ENCODE measurements at regions not wholly inside any gene's neighbourhood (a gene's known extent, or its start where the extent isn't known, plus 50 kb on each side); places are given as distances from the start of the nearest gene placed in this dataset.
"Not testable (repeated sequence)": the region's sequence is repeated elsewhere in the genome, so short reads cannot be mapped to it uniquely, and the experiment has no call there.

DNA sequence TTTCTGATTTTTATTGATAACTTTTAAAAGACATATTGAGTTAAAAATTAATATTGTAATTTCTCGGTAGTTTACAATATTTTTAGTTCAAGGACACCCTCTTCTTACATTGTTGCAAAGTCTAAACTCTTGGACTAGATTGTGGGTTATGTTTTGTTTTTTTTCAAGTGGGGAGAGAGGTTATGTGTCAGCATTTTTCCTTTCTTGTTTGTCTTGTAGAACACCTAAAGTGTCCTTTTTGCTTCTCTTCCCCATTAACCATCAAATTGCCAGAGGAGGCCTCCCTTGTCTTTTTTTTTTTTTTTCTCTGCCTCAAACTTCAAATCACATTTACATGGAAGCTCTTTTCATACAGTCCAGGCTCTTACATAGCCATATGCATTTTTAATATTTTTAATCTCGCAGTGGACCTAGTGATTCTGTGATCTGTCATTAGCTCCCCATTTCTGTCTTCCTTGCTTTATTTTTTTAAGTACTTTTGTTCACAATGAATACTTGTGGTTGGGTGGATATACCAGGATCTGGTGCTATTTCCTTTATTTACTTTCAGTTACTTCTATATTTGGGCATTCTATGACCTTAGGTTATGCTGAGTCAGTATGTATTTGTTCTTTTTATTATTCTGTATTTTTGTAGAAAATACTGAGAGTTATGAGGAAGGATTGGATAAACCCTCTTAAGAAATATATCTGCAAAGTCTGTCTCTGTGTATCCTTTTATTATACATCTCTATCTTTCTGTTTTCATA is 2280.6 kb upstream of the ACO1 start:
- DNase-seq (ENCODE audit: low read depth in 2 of 3, low spot score in 2 of 3), result no peak

- not testable (repeated sequence) for DNase-seq (ENCODE audit: low read depth in 2 of 3, low spot score in 2 of 3)
Measured at GRCh38 chr9:30107134-30107533, 2277.3 kb upstream of the ACO1 start.

DNA sequence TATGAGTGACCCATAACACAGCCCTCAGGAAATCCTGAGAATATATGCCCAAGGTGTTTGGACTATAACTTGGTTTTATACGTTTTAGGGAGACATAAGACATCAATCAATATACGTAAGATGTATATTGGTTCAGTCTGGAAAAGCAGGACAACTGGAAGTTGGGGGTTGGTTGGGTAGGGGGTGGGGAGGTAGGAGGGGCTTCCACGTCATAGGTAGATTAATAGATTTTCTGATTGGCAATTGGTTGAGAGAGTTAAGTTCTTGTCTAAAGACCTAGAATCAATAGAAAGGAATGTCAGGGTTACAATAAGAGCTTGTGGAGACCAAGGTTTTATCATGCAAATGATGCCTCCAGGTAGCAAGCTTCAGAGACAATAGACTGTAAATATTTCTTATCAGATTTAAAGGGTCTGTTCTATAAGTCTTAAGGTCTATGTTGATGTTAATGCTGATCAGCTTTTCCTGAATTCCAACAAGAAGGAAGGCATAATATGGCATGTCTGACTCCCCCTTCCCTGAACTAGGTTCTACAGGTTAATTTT is 2267.7 kb upstream of the ACO1 start:
- no peak for DNase-seq (ENCODE audit: low read depth in 2 of 3, low spot score in 2 of 3)

GRCh38 chr9:30120666-30121065 is 2263.8 kb upstream of the ACO1 start:
- no peak for DNase-seq (ENCODE audit: low read depth in 2 of 3, low spot score in 2 of 3)

GRCh38 chr9:30121611-30122010 is 2262.8 kb upstream of the ACO1 start:
- no peak for DNase-seq (ENCODE audit: low read depth in 2 of 3, low spot score in 2 of 3)

- no peak for DNase-seq (ENCODE audit: low read depth in 2 of 3, low spot score in 2 of 3)
Measured at GRCh38 chr9:30125881-30126280, 2258.6 kb upstream of the ACO1 start.

DNA sequence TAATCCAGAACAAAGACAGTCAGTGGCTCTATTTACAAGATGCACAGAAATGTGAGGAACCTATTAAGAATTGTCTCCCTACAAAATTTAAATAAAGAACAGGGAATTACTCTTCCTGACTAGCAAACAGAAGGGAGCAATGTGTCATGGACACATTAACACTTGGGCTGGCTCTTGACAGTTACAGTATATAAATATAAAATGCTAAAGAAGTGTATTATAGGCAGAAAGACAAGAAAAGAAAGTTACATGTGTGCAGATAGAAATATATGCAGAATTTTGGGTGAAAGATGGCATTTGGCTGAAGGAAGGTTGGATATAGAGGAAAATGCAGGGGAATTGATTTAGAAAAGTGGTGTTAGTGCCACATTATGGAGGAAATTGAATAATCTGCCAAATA is 2257.1 kb upstream of the ACO1 start:
- DNase-seq (ENCODE audit: low read depth in 2 of 3, low spot score in 2 of 3), result no peak

DNA sequence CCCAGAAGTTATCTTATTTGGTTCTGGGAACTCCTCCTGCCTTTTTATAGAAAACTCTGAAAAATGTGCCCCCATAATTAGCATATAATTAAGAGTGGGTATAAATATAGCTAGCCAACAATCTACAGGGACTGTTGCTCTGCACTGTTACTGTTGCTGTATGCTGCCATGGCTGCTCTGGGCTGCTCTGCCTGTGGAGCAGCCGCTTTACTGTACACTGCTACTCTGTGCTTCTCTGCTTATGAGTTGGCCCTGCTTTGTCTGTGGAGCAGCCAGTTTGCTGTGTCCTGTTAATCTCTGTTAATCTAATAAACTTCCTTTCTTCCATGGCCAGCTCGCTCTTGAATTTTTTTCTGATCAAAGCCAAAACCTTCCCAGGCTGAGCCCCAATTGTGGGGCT is 2244.0 kb upstream of the ACO1 start:
- DNase-seq (ENCODE audit: low read depth in 2 of 3, low spot score in 2 of 3), result no peak

DNA sequence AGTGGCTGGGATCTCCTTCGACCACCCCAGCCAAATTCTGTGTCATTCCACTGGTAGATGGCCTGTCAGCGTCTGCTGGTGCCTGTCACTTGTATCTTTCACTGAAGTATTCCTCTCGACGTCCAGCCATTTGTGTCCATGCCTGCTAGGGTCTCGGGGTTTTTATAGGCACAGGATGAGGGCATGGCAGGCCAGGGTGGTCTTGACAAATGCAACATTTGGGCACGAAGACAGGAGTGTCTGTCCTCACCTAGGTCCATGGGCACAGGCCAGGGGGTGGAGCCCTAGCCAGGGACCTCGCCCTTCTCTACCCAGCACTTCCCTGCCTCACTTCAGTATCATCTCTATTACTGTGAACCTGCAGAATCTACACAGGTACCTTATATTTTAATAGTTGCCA is 2223.9 kb upstream of the ACO1 start:
- DNase-seq (ENCODE audit: low read depth in 2 of 3, low spot score in 2 of 3), result no peak

DNA sequence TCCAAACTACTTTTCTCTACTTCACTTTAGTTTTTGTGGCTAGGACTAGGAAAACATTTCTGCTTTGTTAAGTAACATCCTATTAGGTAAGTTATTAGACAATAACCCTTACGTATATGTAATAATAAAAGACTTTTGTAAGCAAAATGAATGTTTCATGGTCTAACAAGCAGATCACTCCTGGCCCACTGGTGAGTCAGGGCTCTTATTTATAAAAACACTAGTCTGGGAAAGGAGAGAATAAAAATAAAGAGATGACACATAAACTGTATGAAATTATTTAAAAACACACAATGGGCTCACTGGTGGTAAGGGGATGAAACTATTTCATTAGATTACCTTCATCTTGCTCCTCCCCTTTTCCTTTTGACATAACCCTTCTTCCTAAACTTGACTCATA is 2212.2 kb upstream of the ACO1 start:
- no peak for DNase-seq (ENCODE audit: low read depth in 2 of 3, low spot score in 2 of 3)

GRCh38 chr9:30178610-30179009 is 2205.8 kb upstream of the ACO1 start:
- no peak for DNase-seq (ENCODE audit: low read depth in 2 of 3, low spot score in 2 of 3)

DNA sequence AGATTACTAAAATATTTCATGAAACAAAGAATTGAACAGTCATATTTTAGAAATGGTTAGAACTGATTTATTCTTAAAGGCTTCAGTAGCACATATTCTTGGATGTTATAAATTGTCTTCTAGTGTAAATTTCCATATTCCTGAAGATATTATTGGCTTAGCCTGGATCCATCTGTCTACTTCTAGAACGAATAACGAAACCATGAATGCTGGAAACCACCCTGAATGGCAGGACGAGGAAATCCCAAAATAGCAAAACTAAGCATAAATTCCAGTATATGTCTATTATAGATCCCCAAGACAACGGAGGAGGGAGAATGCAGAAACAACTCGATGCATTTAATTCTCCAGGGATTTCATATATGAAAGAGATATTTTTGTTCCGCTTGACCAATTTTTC is 2191.0 kb upstream of the ACO1 start:
- no peak for DNase-seq (ENCODE audit: low read depth in 2 of 3, low spot score in 2 of 3)

GRCh38 chr9:30196941-30197340 is 2187.5 kb upstream of the ACO1 start:
- no peak for DNase-seq (ENCODE audit: low read depth in 2 of 3, low spot score in 2 of 3)

- no peak for DNase-seq (ENCODE audit: low read depth in 2 of 3, low spot score in 2 of 3)
Measured at GRCh38 chr9:30197453-30197852, 2187.0 kb upstream of the ACO1 start.

DNA sequence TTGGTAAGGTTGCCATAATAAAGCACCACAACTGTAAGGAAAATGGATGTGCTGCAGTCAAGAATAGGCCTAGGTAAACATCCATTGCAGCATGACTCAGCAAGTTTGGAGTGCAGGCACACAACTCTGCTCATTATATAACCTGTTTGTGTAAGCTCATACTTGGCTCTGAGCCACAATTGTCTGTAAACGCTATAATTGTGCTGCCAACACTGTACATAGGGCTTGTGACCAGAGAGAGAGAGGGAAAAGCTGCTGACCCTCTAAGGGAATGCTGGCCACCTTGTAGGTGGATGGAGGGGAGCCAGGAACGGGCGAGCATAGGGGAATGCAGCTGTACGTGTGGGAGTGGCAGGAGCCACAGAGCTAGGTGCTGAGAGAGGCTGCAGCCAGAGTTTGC is 2186.5 kb upstream of the ACO1 start:
- DNase-seq (ENCODE audit: low read depth in 2 of 3, low spot score in 2 of 3), result no peak

GRCh38 chr9:30198463-30199309 is 2185.8 kb upstream of the ACO1 start:
- DNase-seq (ENCODE audit: low read depth in 2 of 3, low spot score in 2 of 3), result no peak

DNA sequence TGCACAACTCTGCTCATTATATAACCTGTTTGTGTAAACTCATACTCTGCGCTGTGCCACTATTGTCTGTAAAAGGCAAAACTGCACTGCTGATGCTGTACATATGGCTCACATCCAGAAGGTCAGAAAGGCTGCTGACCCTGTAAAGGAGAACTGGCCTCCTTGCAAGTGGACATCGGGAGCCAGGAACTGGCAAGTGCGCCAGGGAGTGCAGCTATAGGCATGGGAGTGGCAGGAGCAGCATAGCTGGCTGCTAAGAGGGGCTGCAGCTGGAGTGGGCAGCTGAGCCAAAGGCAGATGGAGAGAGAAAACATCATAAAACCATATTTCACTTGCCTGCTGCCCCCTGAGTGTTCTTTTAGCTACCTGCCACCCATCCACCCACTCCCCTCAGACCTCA is 2183.4 kb upstream of the ACO1 start:
- no peak for DNase-seq (ENCODE audit: low read depth in 2 of 3, low spot score in 2 of 3)

- no peak for DNase-seq (ENCODE audit: low read depth in 2 of 3, low spot score in 2 of 3)
Measured at GRCh38 chr9:30235068-30235467, 2149.4 kb upstream of the ACO1 start.

DNA sequence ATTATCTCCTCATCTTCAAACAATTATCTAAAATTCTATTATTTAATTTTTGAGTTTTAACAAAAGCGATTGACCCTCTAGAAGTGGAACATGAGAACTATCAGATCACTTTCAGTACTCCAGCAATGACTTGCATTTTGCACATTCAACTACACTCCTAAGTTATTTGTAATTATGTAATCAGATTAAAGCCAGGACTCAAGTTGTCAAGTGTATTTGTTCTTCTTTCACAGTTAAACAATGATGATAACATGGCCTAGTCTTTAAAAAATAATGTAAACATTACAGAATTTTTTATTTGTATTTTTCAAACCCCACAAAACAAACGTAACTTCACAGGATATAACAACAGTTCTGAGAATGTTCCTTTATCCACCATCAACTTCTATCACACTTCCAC is 2148.9 kb upstream of the ACO1 start:
- DNase-seq (ENCODE audit: low read depth in 2 of 3, low spot score in 2 of 3), result no peak

GRCh38 chr9:30239878-30240277 is 2144.6 kb upstream of the ACO1 start:
- DNase-seq (ENCODE audit: low read depth in 2 of 3, low spot score in 2 of 3), result no peak

GRCh38 chr9:30243467-30243866 is 2141.0 kb upstream of the ACO1 start:
- no peak for DNase-seq (ENCODE audit: low read depth in 2 of 3, low spot score in 2 of 3)

- DNase-seq (ENCODE audit: low read depth in 2 of 3, low spot score in 2 of 3), result no peak
Measured at GRCh38 chr9:30244877-30245276, 2139.6 kb upstream of the ACO1 start.

Data from hematopoietic multipotent progenitor cell (in vitro differentiated cells).